Loucy (cell line): ENCODE measurements at regions not wholly inside any gene's neighbourhood (a gene's known extent, or its start where the extent isn't known, plus 50 kb on each side); places are given as distances from the start of the nearest gene placed in this dataset.

Source experiments
- H2AFZ ChIP-seq: fragments of 200-600 bp; sonication (generic); 2 replicates; pipeline ENCODE4 v1.6.0; 2016; ENCODE audit warnings: antibody characterized with exemption, mild to moderate bottlenecking, low read length, moderate library complexity
- H3F3A ChIP-seq: fragments of 200-600 bp; 2 replicates; pipeline ENCODE4 v1.6.0; 2016; ENCODE audit warnings: antibody characterized with exemption, low read depth, mild to moderate bottlenecking
- H3K27me3 ChIP-seq: fragments of 200-600 bp; sonication (generic); 2 replicates; pipeline ENCODE4 v1.6.1; 2014; ENCODE audit warnings: low read length, mild to moderate bottlenecking; ENCODE audit not compliant: insufficient read depth, poor library complexity, severe bottlenecking
- H3K36me3 ChIP-seq: fragments of 200-600 bp; sonication (generic); 2 replicates; pipeline ENCODE4 v1.6.1; 2016; ENCODE audit warnings: low read length; ENCODE audit not compliant: insufficient read depth
- H3K4me1 ChIP-seq: fragments of 200-600 bp; sonication (generic); 2 replicates; pipeline ENCODE4 v1.5.1; 2014; ENCODE audit warnings: low read length, mild to moderate bottlenecking; ENCODE audit not compliant: insufficient read depth, poor library complexity, severe bottlenecking
- H3K4me2 ChIP-seq: fragments of 200-600 bp; sonication (generic); 2 replicates; pipeline ENCODE4 v1.6.0; 2014; ENCODE audit warnings: antibody characterized with exemption, low read length, low read depth, mild to moderate bottlenecking; ENCODE audit not compliant: poor library complexity, severe bottlenecking
- H3K4me3 ChIP-seq: fragments of 200-600 bp; sonication (generic); 2 replicates; pipeline ENCODE4 v1.5.1; 2014; ENCODE audit warnings: low read length, mild to moderate bottlenecking, mixed read lengths; ENCODE audit not compliant: poor library complexity, severe bottlenecking
- H3K79me2 ChIP-seq: fragments of 200-600 bp; sonication (generic); 2 replicates; pipeline ENCODE4 v1.6.1; 2014; ENCODE audit warnings: low read length; ENCODE audit not compliant: insufficient read depth
- H3K9ac ChIP-seq: fragments of 200-600 bp; sonication (generic); 2 replicates; pipeline ENCODE4 v1.6.0; 2014; ENCODE audit warnings: mild to moderate bottlenecking, low read depth, low read length, moderate library complexity; ENCODE audit not compliant: poor library complexity, severe bottlenecking
- H3K9me2 ChIP-seq: fragments of 200-600 bp; sonication (generic); replicated peaks from 2 replicates; pipeline ENCODE4 v1.6.1; 2016; ENCODE audit warnings: low read depth, low read length, mixed read lengths
- H3K9me3 ChIP-seq: fragments of 200-600 bp; sonication (generic); 2 replicates; pipeline ENCODE4 v1.6.1; 2014; ENCODE audit warnings: mild to moderate bottlenecking, antibody characterized with exemption, low read length, low read depth; ENCODE audit not compliant: insufficient read depth
- H4K20me1 ChIP-seq: fragments of 200-600 bp; sonication (generic); 2 replicates; pipeline ENCODE4 v1.6.0; 2014; ENCODE audit warnings: antibody characterized with exemption, low read length, mild to moderate bottlenecking; ENCODE audit not compliant: insufficient read depth, poor library complexity, severe bottlenecking
- CTCF ChIP-seq: fragments of 200-600 bp; sonication (generic); conservative IDR thresholded peaks from 2 replicates; pipeline ENCODE4 v1.5.1; 2014; ENCODE audit warnings: mild to moderate bottlenecking, antibody characterized with exemption, low read length
- EZH2phosphoT487 ChIP-seq: fragments of 200-600 bp; IDR thresholded peaks from 2 replicates; pipeline ENCODE4 v1.6.1; 2018; ENCODE audit warnings: antibody characterized with exemption, mild to moderate bottlenecking, moderate library complexity, borderline replicate concordance

- H3F3A ChIP-seq = no peaks in the 10 kb centered on the region
- H3K79me2 ChIP-seq = no peaks in the 10 kb centered on the region
- H2AFZ ChIP-seq = no peak overlapping the region
- no peak overlapping the region for H3K4me2 ChIP-seq
- H3K4me1 ChIP-seq = no peaks in the 10 kb centered on the region
- no peaks in the 10 kb centered on the region for H4K20me1 ChIP-seq
- H3K36me3 ChIP-seq = no peaks in the 10 kb centered on the region
- TF ChIP-seq CTCF = no peak
- no peak for TF ChIP-seq EZH2phosphoT487
- no peak overlapping the region for H3K4me3 ChIP-seq
- no peak overlapping the region for H3K9ac ChIP-seq
- H3K9me3 ChIP-seq = no peaks in the 10 kb centered on the region
- H3K27me3 ChIP-seq = no peaks in the 10 kb centered on the region
- H3K9me2 ChIP-seq = no peaks in the 10 kb centered on the region
These were observed 65.0 kb upstream of the ONECUT1 start for GRCh38 chr15:52855157-52855556.

- H3K4me1 ChIP-seq = no peaks in the 10 kb centered on the region
- H3K4me3 ChIP-seq = no peak overlapping the region
- no peaks in the 10 kb centered on the region for H3K9me2 ChIP-seq
- H3K27me3 ChIP-seq = no peaks in the 10 kb centered on the region
- no peaks in the 10 kb centered on the region for H3F3A ChIP-seq
- no peak for TF ChIP-seq CTCF
- no peak for TF ChIP-seq EZH2phosphoT487
- H2AFZ ChIP-seq = no peak overlapping the region
- H3K36me3 ChIP-seq = no peaks in the 10 kb centered on the region
- no peaks in the 10 kb centered on the region for H4K20me1 ChIP-seq
- H3K79me2 ChIP-seq = no peaks in the 10 kb centered on the region
- H3K4me2 ChIP-seq = no peak overlapping the region
- no peaks in the 10 kb centered on the region for H3K9me3 ChIP-seq
- H3K9ac ChIP-seq = no peak overlapping the region
These were observed 54.7 kb upstream of the ONECUT1 start for GRCh38 chr15:52844823-52845222.
